H1 (cell line): ENCODE measurements at regions not wholly inside any gene's neighbourhood (a gene's known extent, or its start where the extent isn't known, plus 50 kb on each side); places are given as distances from the start of the nearest gene placed in this dataset.

ENCODE experiments used
- CTCF ChIA-PET: fragments of 300-600 bp; sonication (Branson Sonifier 250); formaldehyde crosslinking; loops from one replicate; lab custom pipeline; 2021; ENCODE audit not compliant: partially characterized antibody; lab: Charles Lee
- POLR2A ChIA-PET: fragments of 300-600 bp; sonication (Branson Sonifier 250); formaldehyde crosslinking; loops from one replicate; lab custom pipeline; 2021; ENCODE audit warnings: inconsistent platforms; ENCODE audit not compliant: partially characterized antibody; lab: Charles Lee
- DNase-seq, 2 experiments: peaks; one replicate each; pipeline versions ENCODE4 v3.0.0 to v3.0.0-alpha.2; 2010 to 2022; ENCODE audit warnings: low spot score in 2 of 2, low read depth in 1 of 2, mixed read lengths in 1 of 2
- FAIRE-seq: peaks from 2 replicates; lab custom pipeline; 2011; peaks lifted over from hg19 to GRCh38; lab: Jason Lieb, UNC
- H2AFZ ChIP-seq: 2 replicates; pipeline ENCODE4 v1.8.1; 2012; ENCODE audit warnings: low read length, inconsistent platforms
- H2AK5ac ChIP-seq: 2 replicates; pipeline ENCODE4 v1.6.1; 2013; ENCODE audit warnings: low read depth, low read length
- H2BK120ac ChIP-seq: replicated peaks from 2 replicates; pipeline ENCODE3; 2013; ENCODE audit warnings: low read depth, low read length, inconsistent platforms
- H2BK12ac ChIP-seq: 2 replicates; pipeline ENCODE4 v1.6.1; 2013; ENCODE audit warnings: low read depth, low read length
- H2BK15ac ChIP-seq: 2 replicates; pipeline ENCODE4 v1.6.1; 2013; ENCODE audit warnings: low read length
- H2BK20ac ChIP-seq: 2 replicates; pipeline ENCODE4 v1.6.1; 2013; ENCODE audit warnings: low read length
- H2BK5ac ChIP-seq: 2 replicates; pipeline ENCODE4 v1.6.1; 2013; ENCODE audit warnings: low read depth, low read length
- H3K14ac ChIP-seq: 2 replicates; pipeline ENCODE4 v1.6.1; 2013; ENCODE audit warnings: inconsistent platforms; ENCODE audit not compliant: insufficient read length
- H3K18ac ChIP-seq: 2 replicates; pipeline ENCODE4 v1.6.1; 2013; ENCODE audit warnings: low read length; ENCODE audit errors: extremely low read depth
- H3K23ac ChIP-seq: 2 replicates; pipeline ENCODE4 v1.6.1; 2013; ENCODE audit warnings: inconsistent platforms; ENCODE audit not compliant: insufficient read length
- H3K23me2 ChIP-seq: 2 replicates; pipeline ENCODE4 v1.6.1; 2013; ENCODE audit warnings: low read depth, low read length
- H3K27ac ChIP-seq: 2 replicates; pipeline ENCODE4 v1.6.1; 2011; ENCODE audit warnings: low read depth, low read length, inconsistent platforms
- H3K27me3 ChIP-seq, 4 experiments: replicated peaks in 1 of 4; 1 replicate in 1 of 4; 2 replicates in 3 of 4; pipeline versions ENCODE4 v1.6.1 to v1.8.1; 2011 to 2013; ENCODE audit warnings: low read length in 3 of 4, mild to moderate bottlenecking in 3 of 4, inconsistent platforms in 2 of 4, mixed read lengths in 2 of 4, moderate library complexity in 1 of 4; ENCODE audit not compliant: control insufficient read depth in 3 of 4, insufficient read depth in 3 of 4; ENCODE audit errors: extremely low read depth in 1 of 4
- H3K36me3 ChIP-seq, 4 experiments: 2 replicates each; pipeline versions ENCODE4 v1.6.1 to v1.8.1; 2011 to 2013; ENCODE audit warnings: mild to moderate bottlenecking in 4 of 4, low read length in 3 of 4, moderate library complexity in 2 of 4, control low read depth in 1 of 4, inconsistent platforms in 1 of 4; ENCODE audit not compliant: insufficient read depth in 4 of 4, control insufficient read depth in 2 of 4
- H3K4ac ChIP-seq: replicated peaks from 2 replicates; pipeline ENCODE3; 2013; ENCODE audit warnings: low read length, low read depth, mixed read lengths, inconsistent platforms; ENCODE audit not compliant: insufficient read length
- H3K4me1 ChIP-seq, 4 experiments: replicated peaks in 1 of 4; 1 replicate in 1 of 4; 2 replicates in 3 of 4; pipeline versions ENCODE4 v1.6.1 to v1.8.1; 2011 to 2013; ENCODE audit warnings: low read length in 3 of 4, inconsistent platforms in 2 of 4, mixed read lengths in 1 of 4; ENCODE audit not compliant: insufficient read depth in 4 of 4, control insufficient read depth in 3 of 4
- H3K4me2 ChIP-seq, 2 experiments: 2 replicates each; pipeline versions ENCODE4 v1.6.1 to v1.8.1; 2011 to 2013; ENCODE audit warnings: low read depth in 2 of 2, low read length in 2 of 2, control low read depth in 1 of 2, inconsistent platforms in 1 of 2, mild to moderate bottlenecking in 1 of 2; ENCODE audit not compliant: insufficient read depth in 1 of 2
- H3K4me3 ChIP-seq, 4 experiments: fragments of 200-600, 300-600 bp in 1 of 4; sonication (generic), shearing (Covaris generic), sonication (Bioruptor Twin) in 1 of 4; 2 replicates each; pipeline versions ENCODE4 v1.5.1 to v1.8.1; 2011 to 2016; ENCODE audit warnings: low read length in 4 of 4, low read depth in 3 of 4, control low read depth in 2 of 4, inconsistent platforms in 2 of 4, mild to moderate bottlenecking in 2 of 4, mixed read lengths in 1 of 4, moderate library complexity in 1 of 4; ENCODE audit not compliant: insufficient read depth in 2 of 4; ENCODE audit errors: extremely low read depth in 1 of 4
- H3K56ac ChIP-seq: replicated peaks from 2 replicates; pipeline ENCODE3; 2013; ENCODE audit warnings: low read depth, mild to moderate bottlenecking, mixed read lengths, low read length, inconsistent platforms; ENCODE audit not compliant: insufficient read length
- H3K79me1 ChIP-seq: 2 replicates; pipeline ENCODE4 v1.6.1; 2013; ENCODE audit warnings: low read depth, low read length, control low read depth
- H3K79me2 ChIP-seq, 2 experiments: 2 replicates each; pipeline versions ENCODE4 v1.6.1 to v1.8.1; 2012 to 2013; ENCODE audit warnings: low read length in 2 of 2, mild to moderate bottlenecking in 2 of 2, inconsistent platforms in 1 of 2; ENCODE audit not compliant: insufficient read depth in 2 of 2, control insufficient read depth in 1 of 2
- H3K9ac ChIP-seq, 4 experiments: replicated peaks in 1 of 4; 1 replicate in 1 of 4; 2 replicates in 3 of 4; pipeline versions ENCODE4 v1.6.1 to v1.8.1; 2011 to 2013; ENCODE audit warnings: low read depth in 3 of 4, low read length in 3 of 4, control low read depth in 2 of 4, mild to moderate bottlenecking in 2 of 4, moderate library complexity in 2 of 4, inconsistent platforms in 1 of 4; ENCODE audit errors: extremely low read depth in 1 of 4
- H3K9me3 ChIP-seq, 2 experiments: 2 replicates each; pipeline versions ENCODE4 v1.6.1 to v1.8.1; 2012 to 2013; ENCODE audit warnings: mild to moderate bottlenecking in 2 of 2, moderate library complexity in 2 of 2, control low read depth in 1 of 2, inconsistent platforms in 1 of 2, low read depth in 1 of 2, low read length in 1 of 2, mixed read lengths in 1 of 2; ENCODE audit not compliant: insufficient read depth in 2 of 2
- H4K20me1 ChIP-seq, 2 experiments: replicated peaks in 1 of 2; 2 replicates each; pipeline versions ENCODE3 to v1.8.1; 2011 to 2013; ENCODE audit warnings: inconsistent platforms in 2 of 2, low read length in 2 of 2, mild to moderate bottlenecking in 1 of 2; ENCODE audit not compliant: insufficient read depth in 2 of 2, control insufficient read depth in 1 of 2
- H4K5ac ChIP-seq: 2 replicates; pipeline ENCODE4 v1.6.1; 2013; ENCODE audit warnings: low read length, low read depth, mixed read lengths, inconsistent platforms; ENCODE audit not compliant: insufficient read length
- H4K8ac ChIP-seq: 2 replicates; pipeline ENCODE4 v1.8.0; 2013; ENCODE audit warnings: mild to moderate bottlenecking, moderate library complexity, low read length, inconsistent platforms; ENCODE audit not compliant: insufficient read depth; ENCODE audit errors: extremely low read depth
- H4K91ac ChIP-seq: replicated peaks from 2 replicates; pipeline ENCODE3; 2013; ENCODE audit warnings: low read length, mixed read lengths, inconsistent platforms; ENCODE audit not compliant: insufficient read length
- CREB1 ChIP-seq: IDR thresholded peaks from 2 replicates; pipeline ENCODE4 v1.6.1; 2012; ENCODE audit warnings: inconsistent platforms
- POLR2A ChIP-seq, 2 experiments: IDR thresholded peaks; 1 replicate in 1 of 2; 2 replicates in 1 of 2; pipeline ENCODE4 v1.6.1; 2011; ENCODE audit warnings: low read depth in 2 of 2, low read length in 2 of 2, mild to moderate bottlenecking in 2 of 2; ENCODE audit errors: control extremely low read depth in 1 of 2
- RFX5 ChIP-seq: IDR thresholded peaks from 2 replicates; pipeline ENCODE4 v1.6.1; 2011; ENCODE audit warnings: low read depth, low read length, improper control_type of control experiment, borderline replicate concordance
- WGBS, 2 experiments: shearing (Covaris generic) in 1 of 2; methylation state at CpG; one replicate each; pipeline versions ENCODE4 v1.1.6 to v1.1.7; 2013 to 2015; ENCODE audit warnings: low lambda C conversion rate in 2 of 2, mixed read lengths in 2 of 2, inconsistent platforms in 1 of 2, low coverage in 1 of 2, missing lambda C conversion rate in 1 of 2; ENCODE audit not compliant: insufficient replicate concordance in 2 of 2, insufficient coverage in 1 of 2, insufficient read length in 1 of 2; ENCODE audit errors: extremely low coverage in 1 of 2, missing lambda C conversion rate in 1 of 2; 5-methylcytosine and 5-hydroxymethylcytosine counted together

- Histone ChIP-seq H3K79me2 (no peaks in the 10 kb centered on the region), H3K4me1 (no peaks in the 10 kb centered on the region), H2BK12ac (no peak overlapping the region), H3K18ac (no peak overlapping the region), H3K27ac (no peak overlapping the region), H3K36me3 (no peaks in the 10 kb centered on the region), H2BK20ac (no peak overlapping the region), H2BK15ac (no peak overlapping the region), H3K9me3 (no peaks in the 10 kb centered on the region; a peak in 1 of 4 replicates), H2BK5ac (no peak overlapping the region), H4K8ac (no peak overlapping the region), H3K23me2 (no peaks in the 10 kb centered on the region), H4K91ac (no peak overlapping the region), H2AFZ (no peak overlapping the region), H3K56ac (no peak overlapping the region), H4K20me1 (no peaks in the 10 kb centered on the region), H3K4ac (no peak overlapping the region), H3K9ac (no peak overlapping the region), H2BK120ac (no peak overlapping the region), H3K27me3 (no peaks in the 10 kb centered on the region), H3K23ac (no peak overlapping the region), H3K4me2 (no peak overlapping the region), H4K5ac (no peak overlapping the region), H3K14ac (no peak overlapping the region), H3K4me3 (no peak overlapping the region), H2AK5ac (no peak overlapping the region), H3K79me1 (no peaks in the 10 kb centered on the region)
- ChIA-PET POLR2A (interaction anchor here (0.6 kb wide), 1 partner anchor 840 kb away, joined by 5 read pairs; no protein-coding TSS in a partner anchor), CTCF (no interaction called here)
- TF ChIP-seq CREB1 (no peak), RFX5 (no peak), POLR2A (IDR thresholded peaks at IDR 0.05; ENCODE audit: control extremely low read depth in 1 of 2, low read depth in 2 of 2, low read length in 2 of 2) (no peak)
- FAIRE-seq (no peak), DNase-seq (no peak)
- WGBS, 2 experiments = 92% methylated on average over 4 of the region's 4 CpGs; no CpG with 5 or more reads in 1 of the 2 experiments
Observed at GRCh38 chrX:37076983-37077382, 68.8 kb downstream of the FAM47C start.
